ENCODE measurements at regions not wholly inside any gene's neighbourhood (a gene's known extent, or its start where the extent isn't known, plus 50 kb on each side); places are given as distances from the start of the nearest gene placed in this dataset.

DNA sequence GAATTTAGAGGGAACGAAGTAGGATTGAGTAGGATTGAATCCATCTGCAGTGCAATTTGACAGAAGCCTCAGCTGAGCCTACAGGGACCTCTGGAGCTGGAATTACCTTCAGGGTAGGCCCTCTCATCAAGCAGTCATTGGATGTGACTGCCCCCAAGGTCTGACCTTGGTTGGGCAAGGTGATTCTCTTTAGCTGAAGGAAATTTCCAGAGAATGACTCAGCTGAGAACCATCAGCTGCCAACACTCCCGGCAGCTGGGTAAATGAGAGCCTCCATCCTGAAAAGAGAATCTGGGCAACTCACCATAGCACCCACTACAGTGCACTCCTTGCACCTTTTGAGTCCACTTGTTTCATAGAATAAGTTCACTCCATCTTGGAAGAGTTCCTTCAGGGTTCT is 113.5 kb upstream of the MED13 start:
- TF ChIP-seq, protein P1, sequence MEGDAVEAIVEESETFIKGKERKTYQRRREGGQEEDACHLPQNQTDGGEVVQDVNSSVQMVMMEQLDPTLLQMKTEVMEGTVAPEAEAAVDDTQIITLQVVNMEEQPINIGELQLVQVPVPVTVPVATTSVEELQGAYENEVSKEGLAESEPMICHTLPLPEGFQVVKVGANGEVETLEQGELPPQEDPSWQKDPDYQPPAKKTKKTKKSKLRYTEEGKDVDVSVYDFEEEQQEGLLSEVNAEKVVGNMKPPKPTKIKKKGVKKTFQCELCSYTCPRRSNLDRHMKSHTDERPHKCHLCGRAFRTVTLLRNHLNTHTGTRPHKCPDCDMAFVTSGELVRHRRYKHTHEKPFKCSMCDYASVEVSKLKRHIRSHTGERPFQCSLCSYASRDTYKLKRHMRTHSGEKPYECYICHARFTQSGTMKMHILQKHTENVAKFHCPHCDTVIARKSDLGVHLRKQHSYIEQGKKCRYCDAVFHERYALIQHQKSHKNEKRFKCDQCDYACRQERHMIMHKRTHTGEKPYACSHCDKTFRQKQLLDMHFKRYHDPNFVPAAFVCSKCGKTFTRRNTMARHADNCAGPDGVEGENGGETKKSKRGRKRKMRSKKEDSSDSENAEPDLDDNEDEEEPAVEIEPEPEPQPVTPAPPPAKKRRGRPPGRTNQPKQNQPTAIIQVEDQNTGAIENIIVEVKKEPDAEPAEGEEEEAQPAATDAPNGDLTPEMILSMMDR (optimal IDR thresholded peaks at IDR 0.05 in 1 of 3, IDR thresholded peaks at IDR 0.05 in 1 of 3, conservative IDR thresholded peaks at IDR 0.05 in 1 of 3; ENCODE audit: extremely low read depth in 1 of 3, insufficient read depth in 2 of 3, low read length in 3 of 3), result no peak
- TF ChIP-seq EZH2 (IDR thresholded peaks at IDR 0.05; ENCODE audit: low read length), result no peak

All from keratinocyte (primary cell).